ENCODE measurements at regions not wholly inside any gene's neighbourhood (a gene's known extent, or its start where the extent isn't known, plus 50 kb on each side); places are given as distances from the start of the nearest gene placed in this dataset.
"Not testable (repeated sequence)": the region's sequence is repeated elsewhere in the genome, so short reads cannot be mapped to it uniquely, and the experiment has no call there.

DNA sequence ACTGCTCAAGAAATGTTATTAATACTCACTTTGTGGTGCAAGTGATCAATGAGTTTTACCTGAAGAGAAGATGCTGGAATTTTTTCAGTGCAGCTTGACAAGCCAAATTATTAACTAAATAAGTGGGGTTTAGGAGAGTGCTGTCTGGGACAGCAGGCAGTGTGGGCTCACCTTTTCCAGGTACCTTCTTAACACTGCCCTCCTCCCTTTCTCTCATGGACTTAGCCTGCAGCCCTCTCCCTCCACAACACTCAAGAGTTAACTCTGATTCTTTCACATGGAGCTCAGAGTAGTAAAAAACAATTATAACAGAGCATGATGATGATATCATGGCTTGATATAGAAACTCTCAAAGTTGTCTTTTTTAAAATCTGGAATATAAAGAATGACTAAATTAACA is 404.8 kb upstream of the SLC30A5 start:
- Histone ChIP-seq H3K4me3 (replicated peaks in 1 of 3; ENCODE audit: low read depth in 2 of 3, low read length in 3 of 3) (no peak overlapping the region), H3K4me1 (ENCODE audit: control insufficient read depth in 1 of 2, insufficient read depth in 2 of 2, low read length in 2 of 2) (no peaks in the 10 kb centered on the region), H4K20me1 (ENCODE audit: insufficient read depth, low read length) (no peaks in the 10 kb centered on the region), H3K27me3 (ENCODE audit: control insufficient read depth in 2 of 2, insufficient read depth in 2 of 2, low read length in 2 of 2) (no peaks in the 10 kb centered on the region), H3K9me3 (replicated peaks in 1 of 2; ENCODE audit: control insufficient read depth in 1 of 2, insufficient read depth in 1 of 2, low read length in 2 of 2) (peaks cover 0 to 9% of the 10 kb centered on the region in 2 donors), H3K79me2 (ENCODE audit: insufficient read depth, low read length) (no peaks in the 10 kb centered on the region), H3K27ac (ENCODE audit: low read depth in 1 of 2, low read length in 2 of 2) (no peak overlapping the region), H3K4me2 (replicated peaks; ENCODE audit: extremely low read depth, low read length, poor library complexity, severe bottlenecking) (no peak overlapping the region), H2AFZ (ENCODE audit: insufficient read depth, low read depth, low read length, poor library complexity, severe bottlenecking) (no peak overlapping the region), H3K36me3 (replicated peaks in 1 of 2; ENCODE audit: control insufficient read depth in 1 of 2, insufficient read depth in 2 of 2, low read length in 2 of 2) (no peaks in the 10 kb centered on the region), H3K9ac (ENCODE audit: insufficient read depth, low read length, poor library complexity, severe bottlenecking) (no peak overlapping the region)
- H3K4me1 Mint-ChIP-seq: no peaks in the 10 kb centered on the region
- H3K27me3 Mint-ChIP-seq (ENCODE audit: low read depth in 3 of 3): peaks cover 0 to 3% (median 2%) of the 10 kb centered on the region in 3 donors
- no peak overlapping the region for H3K27ac Mint-ChIP-seq
- TF ChIP-seq, protein P1, sequence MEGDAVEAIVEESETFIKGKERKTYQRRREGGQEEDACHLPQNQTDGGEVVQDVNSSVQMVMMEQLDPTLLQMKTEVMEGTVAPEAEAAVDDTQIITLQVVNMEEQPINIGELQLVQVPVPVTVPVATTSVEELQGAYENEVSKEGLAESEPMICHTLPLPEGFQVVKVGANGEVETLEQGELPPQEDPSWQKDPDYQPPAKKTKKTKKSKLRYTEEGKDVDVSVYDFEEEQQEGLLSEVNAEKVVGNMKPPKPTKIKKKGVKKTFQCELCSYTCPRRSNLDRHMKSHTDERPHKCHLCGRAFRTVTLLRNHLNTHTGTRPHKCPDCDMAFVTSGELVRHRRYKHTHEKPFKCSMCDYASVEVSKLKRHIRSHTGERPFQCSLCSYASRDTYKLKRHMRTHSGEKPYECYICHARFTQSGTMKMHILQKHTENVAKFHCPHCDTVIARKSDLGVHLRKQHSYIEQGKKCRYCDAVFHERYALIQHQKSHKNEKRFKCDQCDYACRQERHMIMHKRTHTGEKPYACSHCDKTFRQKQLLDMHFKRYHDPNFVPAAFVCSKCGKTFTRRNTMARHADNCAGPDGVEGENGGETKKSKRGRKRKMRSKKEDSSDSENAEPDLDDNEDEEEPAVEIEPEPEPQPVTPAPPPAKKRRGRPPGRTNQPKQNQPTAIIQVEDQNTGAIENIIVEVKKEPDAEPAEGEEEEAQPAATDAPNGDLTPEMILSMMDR (IDR thresholded peaks at IDR 0.05): no peak
- DNase-seq: no peak
- no peaks in the 10 kb centered on the region for H3K36me3 Mint-ChIP-seq
- intact Hi-C loops (cut with micrococcal nuclease): no loop called here
- no peak overlapping the region for H3K4me3 Mint-ChIP-seq
- peaks cover 8 to 25% (median 16%) of the 10 kb centered on the region in 7 donors for H3K9me3 Mint-ChIP-seq

DNA sequence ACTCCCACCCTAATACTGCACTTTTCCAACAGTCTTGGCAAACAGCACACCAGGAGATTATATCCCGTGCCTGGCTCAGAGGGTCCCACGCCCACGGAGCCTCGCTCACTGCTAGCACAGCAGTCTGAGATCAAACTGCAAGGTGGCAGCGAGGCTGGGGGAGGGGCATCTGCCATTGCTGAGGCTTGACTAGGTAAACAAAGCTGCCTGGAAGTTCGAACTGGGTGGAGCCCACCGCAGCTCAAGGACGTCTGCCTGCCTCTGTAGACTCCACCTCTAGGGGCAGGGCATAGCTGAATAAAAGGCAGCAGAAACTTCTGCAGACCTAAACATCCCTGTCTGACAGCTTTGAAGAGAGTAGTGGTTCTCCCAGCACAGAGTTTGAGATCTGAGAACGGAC is 401.9 kb upstream of the SLC30A5 start:
- DNase-seq; H3K4me2 ChIP-seq (replicated peaks; ENCODE audit: extremely low read depth, low read length, poor library complexity, severe bottlenecking); H2AFZ ChIP-seq (ENCODE audit: insufficient read depth, low read depth, low read length, poor library complexity, severe bottlenecking); H3K4me3 Mint-ChIP-seq; H3K27ac Mint-ChIP-seq; H3K79me2 ChIP-seq (ENCODE audit: insufficient read depth, low read length); H3K27me3 ChIP-seq (ENCODE audit: control insufficient read depth in 2 of 2, insufficient read depth in 2 of 2, low read length in 2 of 2); H4K20me1 ChIP-seq (ENCODE audit: insufficient read depth, low read length); H3K9me3 ChIP-seq (replicated peaks in 1 of 2; ENCODE audit: control insufficient read depth in 1 of 2, insufficient read depth in 1 of 2, low read length in 2 of 2); H3K4me1 Mint-ChIP-seq; H3K9ac ChIP-seq (ENCODE audit: insufficient read depth, low read length, poor library complexity, severe bottlenecking); H3K4me1 ChIP-seq (ENCODE audit: control insufficient read depth in 1 of 2, insufficient read depth in 2 of 2, low read length in 2 of 2); H3K36me3 Mint-ChIP-seq; H3K27me3 Mint-ChIP-seq (ENCODE audit: low read depth in 3 of 3); H3K36me3 ChIP-seq (replicated peaks in 1 of 2; ENCODE audit: control insufficient read depth in 1 of 2, insufficient read depth in 2 of 2, low read length in 2 of 2); H3K27ac ChIP-seq (ENCODE audit: low read depth in 1 of 2, low read length in 2 of 2); intact Hi-C loops (cut with micrococcal nuclease); H3K4me3 ChIP-seq (replicated peaks in 1 of 3; ENCODE audit: low read depth in 2 of 3, low read length in 3 of 3): not testable (repeated sequence)
- WGBS (ENCODE audit: insufficient coverage): 92% methylated on average over 6 of the region's 9 CpGs
- peaks cover 8 to 25% (median 17%) of the 10 kb centered on the region in 7 donors for H3K9me3 Mint-ChIP-seq

Measured in CD14-positive monocyte (primary cell).